Activated naive CD4-positive, alpha-beta T cell treated with anti-CD3 and anti-CD28 coated beads, Interleukin-2, amount 50 U/mL, for 72 hours (primary cell): ENCODE measurements at regions not wholly inside any gene's neighbourhood (a gene's known extent, or its start where the extent isn't known, plus 50 kb on each side); places are given as distances from the start of the nearest gene placed in this dataset.
"Not testable (repeated sequence)": the region's sequence is repeated elsewhere in the genome, so short reads cannot be mapped to it uniquely, and the experiment has no call there.

Experiments
- ATAC-seq, 2 donors: fragments of 150-1000 bp; cut with Tn5 transposase; 2 replicates each; pipeline ENCODE4 v1.10.0; 2021; ENCODE audit warnings: mild to moderate bottlenecking in 2 of 2, moderate library complexity in 2 of 2
- DNase-seq, 2 donors: peaks; one replicate each; pipeline ENCODE4 v3.0.0; 2021 to 2022; ENCODE audit warnings: low spot score in 2 of 2
- H3K27ac Mint-ChIP-seq, 2 donors: one replicate each; pipeline ENCODE4 v1.8.0; 2022; ENCODE audit warnings: mild to moderate bottlenecking in 2 of 2, mixed read lengths in 2 of 2
- H3K36me3 Mint-ChIP-seq, 2 donors: one replicate each; pipeline ENCODE4 v1.8.0; 2022; ENCODE audit warnings: mixed read lengths in 2 of 2
- H3K9me3 Mint-ChIP-seq, 2 donors: one replicate each; pipeline ENCODE4 v1.8.0; 2022; ENCODE audit warnings: mixed read lengths in 2 of 2

GRCh38 chr1:66424530-66424929 lies 109.4 kb upstream of the SGIP1 start:
- not testable (repeated sequence) for H3K27ac Mint-ChIP-seq, DNase-seq, ATAC-seq
- H3K36me3 Mint-ChIP-seq = peaks cover 12 to 14% of the 10 kb centered on the region in 2 donors
- H3K9me3 Mint-ChIP-seq = peaks cover 7 to 13% of the 10 kb centered on the region in 2 donors

GRCh38 chr1:66426239-66426853 lies 107.6 kb upstream of the SGIP1 start:
- peaks cover 12 to 29% of the 10 kb centered on the region in 2 donors for H3K9me3 Mint-ChIP-seq
- DNase-seq (no peak), ATAC-seq (peak; percentile 34 to 68)
- no peak overlapping the region for H3K27ac Mint-ChIP-seq
- peaks cover 24 to 32% of the 10 kb centered on the region in 2 donors for H3K36me3 Mint-ChIP-seq

- H3K36me3 Mint-ChIP-seq = peaks cover 27 to 44% of the 10 kb centered on the region in 2 donors
- DNase-seq, ATAC-seq, H3K27ac Mint-ChIP-seq: not testable (repeated sequence)
- peaks cover 22 to 41% of the 10 kb centered on the region in 2 donors for H3K9me3 Mint-ChIP-seq
These were observed 103.1 kb upstream of the SGIP1 start for GRCh38 chr1:66430815-66431214.

GRCh38 chr1:66431999-66432398 lies 102.0 kb upstream of the SGIP1 start:
- DNase-seq = no peak
- no peak for ATAC-seq
- H3K27ac Mint-ChIP-seq = no peak overlapping the region
- H3K9me3 Mint-ChIP-seq = peaks cover 22 to 41% of the 10 kb centered on the region in 2 donors
- peaks cover 27 to 44% of the 10 kb centered on the region in 2 donors for H3K36me3 Mint-ChIP-seq

- H3K27ac Mint-ChIP-seq = no peak overlapping the region
These were observed 100.3 kb upstream of the SGIP1 start for GRCh38 chr1:66433611-66434010.

GRCh38 chr1:66434096-66434495 lies 99.9 kb upstream of the SGIP1 start:
- H3K27ac Mint-ChIP-seq = no peak overlapping the region
- ATAC-seq (no peak), DNase-seq (no peak)
- peaks cover 20 to 34% of the 10 kb centered on the region in 2 donors for H3K36me3 Mint-ChIP-seq
- H3K9me3 Mint-ChIP-seq = peaks cover 17 to 31% of the 10 kb centered on the region in 2 donors

More at GRCh38 chr1:66433611-66434010, 100.3 kb upstream of the SGIP1 start:
- ATAC-seq (no peak), DNase-seq (no peak)
- Mint-ChIP-seq H3K36me3 (peaks cover 25 to 39% of the 10 kb centered on the region in 2 donors), H3K9me3 (peaks cover 22 to 36% of the 10 kb centered on the region in 2 donors)

- no peak for ATAC-seq
- Mint-ChIP-seq H3K9me3 (peaks cover 10 to 20% of the 10 kb centered on the region in 2 donors), H3K27ac (no peak overlapping the region), H3K36me3 (peaks cover 11 to 20% of the 10 kb centered on the region in 2 donors)
- no peak for DNase-seq
These were observed 98.4 kb upstream of the SGIP1 start for GRCh38 chr1:66435541-66435940.

GRCh38 chr1:66436378-66437135 lies 97.4 kb upstream of the SGIP1 start:
- DNase-seq (peak; percentile 61 to 63), ATAC-seq (peak; percentile 97 to 98)
- Mint-ChIP-seq H3K27ac (no peak overlapping the region), H3K9me3 (peaks cover 8 to 10% of the 10 kb centered on the region in 2 donors), H3K36me3 (peaks cover under 1 to 10% of the 10 kb centered on the region in 2 donors)

GRCh38 chr1:66437136-66437401 lies 96.9 kb upstream of the SGIP1 start:
- H3K9me3 Mint-ChIP-seq = peaks cover 6 to 7% of the 10 kb centered on the region in 2 donors
- ATAC-seq (no peak), DNase-seq (no peak)
- no peak overlapping the region for H3K27ac Mint-ChIP-seq
- H3K36me3 Mint-ChIP-seq = peaks cover 0 to 7% of the 10 kb centered on the region in 2 donors

- Mint-ChIP-seq H3K9me3 (no peaks in the 10 kb centered on the region), H3K36me3 (no peaks in the 10 kb centered on the region), H3K27ac (peak overlapping the region in 1 of 2 donors; percentile 23)
- DNase-seq = no peak
- no peak for ATAC-seq
These were observed 95.9 kb upstream of the SGIP1 start for GRCh38 chr1:66438062-66438461.

GRCh38 chr1:66438501-66438900 lies 95.5 kb upstream of the SGIP1 start:
- H3K9me3 Mint-ChIP-seq = no peaks in the 10 kb centered on the region
- ATAC-seq (no peak), DNase-seq (peak in 1 of 2 donors; percentile 13)
- peak overlapping the region; percentile 36 to 85 for H3K27ac Mint-ChIP-seq
- no peaks in the 10 kb centered on the region for H3K36me3 Mint-ChIP-seq

- Mint-ChIP-seq H3K9me3 (peaks cover 0 to under 1% of the 10 kb centered on the region in 2 donors), H3K27ac (peak overlapping the region; percentile 36 to 85), H3K36me3 (no peaks in the 10 kb centered on the region)
- DNase-seq (no peak), ATAC-seq (peak in 1 of 2 donors; percentile 37)
These were observed 94.8 kb upstream of the SGIP1 start for GRCh38 chr1:66439031-66439740.

- peaks cover 0 to 4% of the 10 kb centered on the region in 2 donors for H3K9me3 Mint-ChIP-seq
- no peak for ATAC-seq
- DNase-seq = no peak
- H3K27ac Mint-ChIP-seq = peak overlapping the region in 1 of 2 donors; percentile 91
- no peaks in the 10 kb centered on the region for H3K36me3 Mint-ChIP-seq
These were observed 90.2 kb upstream of the SGIP1 start for GRCh38 chr1:66443793-66444192.

GRCh38 chr1:66444438-66445265 lies 89.3 kb upstream of the SGIP1 start:
- DNase-seq (no peak), ATAC-seq (no peak)
- Mint-ChIP-seq H3K27ac (peak overlapping the region; percentile 91 to 94), H3K9me3 (peaks cover 0 to 4% of the 10 kb centered on the region in 2 donors), H3K36me3 (no peaks in the 10 kb centered on the region)

GRCh38 chr1:66445492-66446181 lies 88.3 kb upstream of the SGIP1 start:
- Mint-ChIP-seq H3K27ac (peak overlapping the region; percentile 91 to 94), H3K36me3 (no peaks in the 10 kb centered on the region), H3K9me3 (peaks cover 0 to 4% of the 10 kb centered on the region in 2 donors)
- peak; percentile 93 to 94 for ATAC-seq
- DNase-seq = peak in 1 of 2 donors; percentile 48
